Ovary (tissue), 3 donors: ENCODE measurements at regions not wholly inside any gene's neighbourhood (a gene's known extent, or its start where the extent isn't known, plus 50 kb on each side); places are given as distances from the start of the nearest gene placed in this dataset.

Source experiments
- CTCF ChIP-seq, 3 donors: fragments of 450-650 bp in 2 of 3; fragments of 200-600 bp in 1 of 3; IDR thresholded peaks; one replicate each; pipeline versions ENCODE4 v1.5.1 to v1.8.0; 2016 to 2022; ENCODE audit warnings: antibody characterized with exemption in 3 of 3, mild to moderate bottlenecking in 1 of 3
- POLR2A ChIP-seq: fragments of 450-650 bp; IDR thresholded peaks from one replicate; pipeline ENCODE4 v1.6.1; 2017; ENCODE audit warnings: antibody characterized with exemption, mild to moderate bottlenecking, moderate library complexity
- donor health status: DM: no; HTN: no; CAD: no.

GRCh38 chr17:59502800-59503199 lies 62.6 kb upstream of the DHX40 start:
- no peak for TF ChIP-seq CTCF (IDR thresholded peaks at IDR 0.05)
- TF ChIP-seq POLR2A, result no peak
